Activated naive CD4-positive, alpha-beta T cell treated with anti-CD3 and anti-CD28 coated beads, Interleukin-2, amount 50 U/mL, for 72 hours (primary cell): ENCODE measurements at regions not wholly inside any gene's neighbourhood (a gene's known extent, or its start where the extent isn't known, plus 50 kb on each side); places are given as distances from the start of the nearest gene placed in this dataset.
"Not testable (repeated sequence)": the region's sequence is repeated elsewhere in the genome, so short reads cannot be mapped to it uniquely, and the experiment has no call there.

Experiments used
- ATAC-seq, 2 donors: fragments of 150-1000 bp; cut with Tn5 transposase; 2 replicates each; pipeline ENCODE4 v1.10.0; 2021; ENCODE audit warnings: mild to moderate bottlenecking in 2 of 2, moderate library complexity in 2 of 2
- DNase-seq, 2 donors: peaks; one replicate each; pipeline ENCODE4 v3.0.0; 2021 to 2022; ENCODE audit warnings: low spot score in 2 of 2
- H3K27ac Mint-ChIP-seq, 2 donors: one replicate each; pipeline ENCODE4 v1.8.0; 2022; ENCODE audit warnings: mild to moderate bottlenecking in 2 of 2, mixed read lengths in 2 of 2
- H3K36me3 Mint-ChIP-seq, 2 donors: one replicate each; pipeline ENCODE4 v1.8.0; 2022; ENCODE audit warnings: mixed read lengths in 2 of 2
- H3K9me3 Mint-ChIP-seq, 2 donors: one replicate each; pipeline ENCODE4 v1.8.0; 2022; ENCODE audit warnings: mixed read lengths in 2 of 2

DNA sequence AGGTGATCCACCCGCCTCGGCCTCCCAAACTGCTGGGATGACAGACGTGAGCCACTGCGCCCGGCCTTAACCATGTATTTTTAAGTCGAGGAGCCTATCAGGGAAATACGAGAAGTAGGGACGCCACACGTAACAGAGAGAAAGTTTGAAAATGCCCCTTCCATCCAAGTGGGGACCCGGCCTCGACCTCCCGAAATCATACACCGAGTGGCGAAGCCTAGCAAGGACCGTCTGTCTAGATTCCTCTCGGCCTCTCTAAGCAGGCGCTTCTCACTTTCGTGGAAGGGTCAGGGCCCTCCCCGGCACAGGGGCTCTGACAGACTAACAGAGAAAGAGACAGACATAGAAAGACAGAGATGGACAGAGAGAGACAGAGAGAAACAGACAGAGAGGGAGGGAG, 1503.6 kb upstream of the DEFB115 start:
- ATAC-seq: not testable (repeated sequence)
- Mint-ChIP-seq H3K9me3 (peaks cover 34 to 53% of the 10 kb centered on the region in 2 donors), H3K27ac (peak overlapping the region in 1 of 2 donors; percentile 75)

DNA sequence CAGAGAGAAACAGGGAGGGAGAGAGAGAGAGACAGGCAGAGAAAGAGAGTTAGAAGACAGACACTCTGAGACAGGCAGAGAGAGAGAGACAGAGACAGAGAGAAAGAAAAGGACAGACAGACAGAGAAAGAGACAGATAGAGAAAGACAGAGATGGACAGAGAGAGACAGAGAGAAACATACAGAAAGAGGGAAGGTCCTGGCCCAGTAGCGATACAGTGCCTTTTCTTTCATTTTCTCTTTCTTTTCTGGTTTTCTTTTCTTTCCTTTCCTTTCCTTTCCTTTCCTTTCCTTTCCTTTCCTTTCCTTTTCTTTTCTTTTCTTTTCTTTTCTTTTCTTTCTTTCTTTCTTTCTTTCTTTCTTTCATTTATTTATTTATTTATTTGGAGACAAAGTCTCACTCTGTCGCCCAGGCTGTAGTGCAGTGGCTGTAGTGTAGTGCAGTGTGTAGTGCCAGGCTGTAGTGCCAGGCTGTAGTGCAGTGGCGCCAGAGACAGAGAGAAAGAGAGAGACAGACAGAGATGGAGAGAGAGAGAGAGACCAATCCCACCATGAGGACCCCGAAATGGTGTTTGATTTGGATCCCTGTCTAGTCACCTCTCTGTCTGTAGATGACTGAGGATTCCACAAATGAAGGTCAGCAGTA, 1501.5 kb upstream of the DEFB115 start:
- H3K36me3 Mint-ChIP-seq: peaks cover 24 to 34% of the 10 kb centered on the region in 2 donors
- H3K27ac Mint-ChIP-seq: peak overlapping the region in 1 of 2 donors; percentile 75
- not testable (repeated sequence) for DNase-seq, ATAC-seq
- peaks cover 34 to 50% of the 10 kb centered on the region in 2 donors for H3K9me3 Mint-ChIP-seq

More for the DNA sequence above, 1503.6 kb upstream of the DEFB115 start:
- not testable (repeated sequence) for DNase-seq
- H3K36me3 Mint-ChIP-seq: peaks cover 28 to 38% of the 10 kb centered on the region in 2 donors

DNA sequence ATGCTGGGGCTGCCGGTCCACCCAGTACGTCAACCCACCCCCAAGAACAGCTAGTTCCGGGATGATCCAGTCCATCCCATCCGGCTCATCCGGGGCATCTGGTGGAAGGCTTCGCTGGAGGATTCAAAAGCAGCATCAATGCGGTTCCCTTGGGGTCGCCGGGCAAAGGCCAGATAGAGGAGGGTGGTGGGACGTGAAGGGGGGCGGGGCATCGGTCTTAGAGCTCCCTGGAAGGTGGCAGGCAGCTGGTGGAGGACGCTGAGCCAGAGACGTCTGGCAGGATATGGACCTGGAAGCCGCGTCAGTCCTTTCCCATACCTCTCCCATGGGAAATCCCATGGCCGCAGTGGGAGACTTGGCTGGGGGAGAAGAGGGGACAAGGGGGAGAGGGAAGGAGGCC, 1500.8 kb upstream of the DEFB115 start:
- DNase-seq (no peak), ATAC-seq (no peak)
- H3K27ac Mint-ChIP-seq: no peak overlapping the region
- H3K36me3 Mint-ChIP-seq: peaks cover 17 to 31% of the 10 kb centered on the region in 2 donors
- H3K9me3 Mint-ChIP-seq: peaks cover 27 to 43% of the 10 kb centered on the region in 2 donors

DNA sequence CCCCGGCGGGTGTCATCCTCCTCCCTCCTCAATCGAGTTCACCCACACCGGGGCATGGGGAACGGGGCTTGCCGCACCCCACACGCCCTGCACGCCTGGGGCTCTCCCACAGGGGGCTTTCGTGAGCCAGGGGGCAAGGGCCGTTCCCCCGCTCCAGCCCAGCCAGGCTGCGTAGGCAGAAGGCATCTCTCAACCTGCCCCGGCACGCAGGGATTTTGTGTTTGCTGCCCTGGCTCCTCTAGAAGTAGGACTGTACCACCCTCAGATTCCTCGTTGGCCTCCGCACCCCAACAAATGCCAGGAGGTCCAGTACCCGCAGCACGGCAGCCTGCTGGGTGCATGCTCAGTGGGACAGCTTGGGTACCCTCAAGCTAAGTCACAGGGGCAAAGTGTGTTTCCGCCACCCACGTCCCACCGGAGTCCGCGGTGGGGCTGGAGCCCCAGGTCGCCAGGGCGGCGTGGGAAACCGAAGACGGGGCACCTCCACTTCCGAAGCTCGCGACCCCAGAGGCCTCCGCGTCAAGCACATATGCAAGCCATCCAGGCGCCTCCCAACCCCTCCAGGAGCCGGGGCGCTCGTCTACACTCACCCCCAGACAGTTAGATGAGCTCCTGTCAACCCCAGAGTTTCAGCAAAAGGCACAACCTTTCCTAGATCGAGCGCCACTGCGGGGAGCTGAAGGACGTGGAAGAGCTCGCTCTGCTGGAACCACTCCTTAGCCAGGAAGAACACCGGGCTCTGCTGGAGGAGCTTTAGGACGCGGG, 1495.7 kb upstream of the DEFB115 start:
- not testable (repeated sequence) for ATAC-seq, H3K27ac Mint-ChIP-seq, DNase-seq
- Mint-ChIP-seq H3K36me3 (peaks cover 15 to 16% of the 10 kb centered on the region in 2 donors), H3K9me3 (peaks cover 8 to 24% of the 10 kb centered on the region in 2 donors)

DNA sequence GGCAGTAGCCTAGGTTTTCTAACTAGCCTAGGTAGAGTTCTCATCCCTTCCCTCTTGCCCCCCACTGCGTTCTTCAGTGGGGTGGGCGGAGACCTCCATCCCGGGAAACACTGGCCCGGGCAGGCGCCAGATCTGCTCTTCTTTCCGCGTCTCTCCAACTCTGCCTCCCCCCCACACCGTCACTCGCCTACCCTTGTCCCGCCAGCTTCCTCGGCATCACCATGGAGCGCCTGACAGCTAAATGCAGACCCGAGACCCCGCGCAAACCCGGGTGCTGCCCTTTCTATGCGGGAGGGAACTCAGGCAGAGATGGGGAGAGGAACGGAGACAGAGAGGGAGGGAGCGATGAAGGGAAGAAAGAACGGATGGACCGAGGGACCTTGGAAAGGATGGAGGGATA, 1494.8 kb upstream of the DEFB115 start:
- Mint-ChIP-seq H3K36me3 (peaks cover 8 to 16% of the 10 kb centered on the region in 2 donors), H3K9me3 (peaks cover 4 to 17% of the 10 kb centered on the region in 2 donors), H3K27ac (no peak overlapping the region)
- DNase-seq (no peak), ATAC-seq (no peak)

DNA sequence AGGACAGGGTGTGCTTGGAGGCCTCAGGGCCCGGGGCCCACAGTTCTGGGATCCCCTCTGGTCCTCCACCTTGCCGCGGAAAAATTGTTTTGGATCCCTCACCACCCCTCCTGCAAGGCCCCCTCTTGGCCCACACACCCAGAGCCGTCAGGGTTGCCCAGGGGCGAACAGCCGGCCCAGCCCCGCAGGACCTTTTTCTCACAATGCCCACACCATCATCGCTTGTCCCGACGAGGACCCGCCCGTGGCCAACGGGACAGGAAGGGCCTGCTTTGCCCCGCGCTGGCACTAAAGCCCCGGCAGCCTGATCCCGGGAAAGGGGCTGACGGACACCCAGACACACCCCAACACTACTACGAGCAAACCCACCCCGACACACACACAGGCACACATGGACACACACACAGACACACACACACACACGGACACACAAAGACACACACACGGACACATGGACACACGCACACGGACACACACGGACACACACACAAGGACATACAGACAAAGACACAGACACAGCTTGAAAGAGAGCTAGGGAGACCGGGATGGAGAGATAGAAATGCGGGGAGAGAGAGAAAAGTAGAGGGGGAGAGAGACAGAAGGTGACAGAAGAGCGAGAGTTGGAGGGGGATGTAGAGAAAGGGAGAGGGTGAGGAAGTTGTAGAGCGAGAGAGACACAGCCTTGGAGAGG, 1493.5 kb upstream of the DEFB115 start:
- Mint-ChIP-seq H3K9me3 (peaks cover 4 to 15% of the 10 kb centered on the region in 2 donors), H3K27ac (no peak overlapping the region), H3K36me3 (peaks cover 8 to 24% of the 10 kb centered on the region in 2 donors)
- ATAC-seq (no peak), DNase-seq (no peak)

DNA sequence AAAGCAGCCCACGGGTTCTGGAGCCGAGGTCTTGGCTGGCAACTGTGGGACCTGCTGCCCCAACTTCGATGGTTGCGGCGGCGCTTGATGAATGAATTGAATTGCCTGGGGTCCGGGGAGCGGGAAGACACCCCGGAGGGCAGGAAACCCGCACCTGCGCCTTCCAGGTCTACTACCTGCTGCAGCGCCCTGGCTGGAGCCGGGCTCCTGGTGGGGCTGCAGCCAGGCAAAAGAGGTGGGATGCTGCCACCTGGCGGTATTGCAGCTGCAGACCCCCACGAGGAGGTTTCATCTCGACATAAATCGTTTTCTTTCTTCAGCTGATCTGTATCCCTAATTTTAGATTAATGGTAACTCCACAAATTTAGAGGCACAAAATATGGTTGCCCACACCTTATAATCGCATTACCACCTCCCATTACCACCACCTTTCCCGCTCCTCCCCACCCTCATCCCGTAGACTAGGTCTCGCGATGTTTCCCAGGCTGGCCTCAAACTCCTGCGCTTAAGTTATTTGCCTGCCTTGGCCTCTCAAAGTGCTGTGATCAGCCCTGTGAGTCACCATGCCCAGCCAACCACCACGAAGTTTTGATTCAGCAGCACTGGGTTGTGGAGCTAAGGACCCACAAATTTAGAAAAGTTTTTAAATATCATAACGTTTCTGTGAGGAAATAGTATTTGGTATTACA, 1492.4 kb upstream of the DEFB115 start:
- H3K27ac Mint-ChIP-seq: not testable (repeated sequence)
- H3K36me3 Mint-ChIP-seq: peaks cover 8 to 26% of the 10 kb centered on the region in 2 donors
- ATAC-seq (peak in 1 of 2 donors; percentile 79), DNase-seq (peak in 1 of 2 donors; percentile 65)
- peaks cover 4 to 21% of the 10 kb centered on the region in 2 donors for H3K9me3 Mint-ChIP-seq

DNA sequence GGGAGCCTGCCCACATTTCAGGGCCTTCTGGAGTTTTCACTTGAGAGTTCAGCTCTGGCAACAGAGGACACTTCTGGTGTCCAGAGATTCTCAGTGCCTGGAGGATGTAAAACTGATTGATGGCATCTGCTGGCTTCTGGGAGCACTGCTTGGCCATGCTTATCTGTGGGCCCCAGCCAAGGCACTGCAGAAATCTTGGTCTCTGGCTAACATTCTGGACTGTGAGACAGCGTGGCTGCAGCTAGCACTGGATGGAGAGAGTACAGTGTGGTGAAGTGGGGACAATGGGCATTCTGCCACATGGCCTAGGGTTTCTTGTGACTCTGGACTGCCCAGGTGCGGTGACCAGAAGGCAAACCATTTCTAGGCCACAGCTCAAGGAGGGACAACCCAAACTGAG, 1479.4 kb upstream of the DEFB115 start:
- DNase-seq, H3K27ac Mint-ChIP-seq, ATAC-seq: not testable (repeated sequence)
- H3K9me3 Mint-ChIP-seq: peaks cover 16 to 25% of the 10 kb centered on the region in 2 donors
- peaks cover 12 to 19% of the 10 kb centered on the region in 2 donors for H3K36me3 Mint-ChIP-seq

DNA sequence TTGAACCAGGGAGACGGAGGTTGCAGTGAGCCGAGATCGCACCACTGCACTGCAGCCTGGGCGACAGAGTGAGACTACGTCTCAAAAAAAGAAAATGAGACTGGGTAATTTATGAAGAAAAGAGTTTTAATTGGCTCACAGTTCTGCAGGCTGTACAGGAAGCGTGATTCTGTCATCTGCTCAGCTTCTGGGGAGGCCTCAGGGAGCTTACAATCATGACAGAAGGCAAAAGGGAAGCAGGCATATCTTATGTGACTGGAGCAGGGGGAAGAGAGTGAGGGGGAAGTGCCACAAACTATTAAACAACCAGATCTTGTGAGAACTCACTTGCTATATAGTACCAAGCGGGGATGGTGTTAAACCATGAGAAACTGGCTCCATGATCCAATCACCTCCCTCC, 1476.2 kb upstream of the DEFB115 start:
- ATAC-seq, H3K27ac Mint-ChIP-seq, DNase-seq: not testable (repeated sequence)
- Mint-ChIP-seq H3K9me3 (peaks cover 18 to 39% of the 10 kb centered on the region in 2 donors), H3K36me3 (peaks cover 24 to 25% of the 10 kb centered on the region in 2 donors)

DNA sequence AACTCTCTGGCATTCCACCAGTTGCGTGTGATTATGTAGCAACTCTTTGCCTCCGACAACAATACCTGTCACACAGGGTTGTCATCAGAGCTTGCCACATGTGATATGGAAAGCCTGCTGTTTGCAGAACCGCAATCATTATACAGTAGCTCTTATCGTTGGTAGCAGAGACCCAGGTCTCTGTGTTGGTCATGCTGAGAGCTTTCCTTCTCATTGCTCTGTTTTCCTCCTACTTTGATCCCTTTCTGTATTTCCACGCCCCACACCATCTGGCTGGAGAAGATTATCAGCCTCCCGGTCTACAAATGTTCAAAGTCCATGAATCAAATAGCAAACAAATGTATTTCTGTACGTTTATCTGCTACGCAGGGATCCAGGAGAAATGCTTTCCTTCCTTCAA, 1475.6 kb upstream of the DEFB115 start:
- H3K36me3 Mint-ChIP-seq: peaks cover 30 to 31% of the 10 kb centered on the region in 2 donors
- ATAC-seq, DNase-seq, H3K27ac Mint-ChIP-seq: not testable (repeated sequence)
- peaks cover 24 to 46% of the 10 kb centered on the region in 2 donors for H3K9me3 Mint-ChIP-seq

DNA sequence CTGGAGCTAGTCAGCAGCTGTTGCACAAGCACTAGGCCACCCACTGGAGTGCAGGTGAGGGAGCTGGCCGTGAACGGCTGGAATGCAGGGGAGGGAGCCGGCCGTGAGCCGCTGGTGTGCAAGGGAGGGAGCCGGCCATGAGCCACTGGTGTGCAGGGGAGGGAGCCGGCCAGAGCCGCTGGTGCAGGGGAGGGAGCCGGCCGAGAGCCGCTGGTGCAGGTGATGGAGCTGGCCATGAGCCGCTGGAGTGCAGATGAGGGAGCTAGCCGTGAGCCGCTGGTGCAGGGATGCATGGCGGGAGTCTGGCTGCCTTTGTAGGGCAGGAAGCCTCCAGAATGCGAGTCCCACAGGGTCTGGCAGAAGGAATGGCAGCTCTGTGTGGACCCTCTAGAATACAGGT, 1470.0 kb upstream of the DEFB115 start:
- not testable (repeated sequence) for DNase-seq, ATAC-seq, H3K27ac Mint-ChIP-seq
- peaks cover 24 to 35% of the 10 kb centered on the region in 2 donors for H3K9me3 Mint-ChIP-seq
- H3K36me3 Mint-ChIP-seq: peaks cover 15 to 32% of the 10 kb centered on the region in 2 donors

DNA sequence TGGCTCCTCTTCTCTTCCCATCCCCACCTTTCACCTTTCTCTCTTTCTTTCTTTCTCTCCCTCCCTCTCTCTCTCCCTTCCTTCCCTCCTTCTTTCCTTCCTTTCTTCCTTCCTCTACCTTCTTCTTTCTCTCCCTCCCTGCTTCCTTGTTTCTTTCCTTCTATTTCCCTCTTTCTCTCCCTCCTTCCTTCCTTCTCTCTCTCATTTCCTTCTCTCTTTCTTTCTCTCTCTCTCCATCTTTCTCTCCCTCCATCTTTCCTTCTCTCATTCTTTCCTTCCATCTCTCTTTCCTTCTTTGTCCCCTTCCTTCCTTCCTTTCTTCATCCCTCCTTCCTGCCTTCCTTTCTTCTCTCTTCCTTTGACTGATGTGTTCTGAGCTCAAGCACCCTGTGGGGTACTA, 1467.0 kb upstream of the DEFB115 start:
- no peak for DNase-seq
- no peak for ATAC-seq
- Mint-ChIP-seq H3K9me3 (peaks cover 31 to 37% of the 10 kb centered on the region in 2 donors), H3K27ac (no peak overlapping the region), H3K36me3 (peaks cover 29 to 30% of the 10 kb centered on the region in 2 donors)

DNA sequence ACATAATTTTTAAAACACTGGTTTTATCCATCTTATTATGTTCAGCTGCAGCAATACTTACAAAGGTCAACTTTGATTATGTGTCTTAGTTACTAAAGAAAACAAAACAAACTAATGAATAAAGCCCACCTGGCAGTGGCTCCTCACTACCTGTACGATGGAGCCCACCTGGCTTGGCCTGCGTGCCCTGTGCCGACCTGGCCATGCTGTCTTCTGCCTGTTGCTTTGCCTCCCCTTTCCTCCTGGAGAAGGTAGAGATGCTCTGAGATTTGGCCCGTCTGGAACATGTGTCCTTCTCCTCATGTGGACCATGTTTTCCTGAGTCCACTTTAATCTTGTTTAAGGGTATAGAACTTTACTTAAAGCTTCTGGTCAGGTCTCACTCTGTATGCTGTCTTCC, 1426.0 kb upstream of the DEFB115 start:
- not testable (repeated sequence) for H3K36me3 Mint-ChIP-seq, DNase-seq, ATAC-seq, H3K27ac Mint-ChIP-seq
- H3K9me3 Mint-ChIP-seq: peaks cover 6 to 21% of the 10 kb centered on the region in 2 donors

DNA sequence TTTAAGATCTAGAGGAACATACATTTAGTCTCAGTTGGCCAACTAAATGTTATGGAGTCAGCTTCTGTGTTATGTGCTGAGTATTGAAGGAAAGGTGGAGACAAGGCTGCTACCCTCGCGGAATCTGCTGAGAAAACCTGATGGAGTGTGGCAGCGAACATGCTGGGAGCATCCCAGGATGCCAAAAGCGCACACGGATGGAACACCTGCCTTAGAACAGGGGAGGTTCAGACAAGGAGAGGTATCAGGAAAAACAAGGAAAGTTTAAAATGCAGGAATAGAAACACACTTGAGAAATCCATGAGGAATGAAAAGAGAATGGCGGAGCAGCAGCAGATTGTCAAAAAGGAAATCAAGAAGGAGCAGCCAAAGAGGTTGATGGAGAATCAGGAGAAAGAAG, 1389.5 kb upstream of the DEFB115 start:
- not testable (repeated sequence) for ATAC-seq
- peaks cover 5 to 15% of the 10 kb centered on the region in 2 donors for H3K36me3 Mint-ChIP-seq

DNA sequence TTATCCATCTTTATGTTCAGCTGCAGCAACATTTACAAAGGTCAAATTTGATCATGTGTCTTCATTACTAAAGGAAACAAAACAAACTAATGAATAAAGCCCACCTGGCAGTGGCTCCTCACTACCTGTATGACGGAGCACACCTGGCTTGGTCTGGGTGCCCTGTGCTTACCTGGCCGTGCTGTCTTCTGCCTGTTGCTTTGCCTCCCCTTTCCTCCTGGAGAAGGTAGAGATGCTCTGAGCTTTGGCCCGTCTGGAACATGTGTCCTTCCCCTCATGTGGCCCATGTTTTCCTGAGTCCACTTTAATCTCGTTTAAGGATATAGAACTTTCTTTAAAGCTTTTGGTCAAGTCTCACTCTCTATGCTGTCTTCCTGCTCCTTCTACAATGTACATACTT, 1388.8 kb upstream of the DEFB115 start:
- H3K9me3 Mint-ChIP-seq: peaks cover 19 to 27% of the 10 kb centered on the region in 2 donors
- peak overlapping the region in 1 of 2 donors; percentile 69 for H3K27ac Mint-ChIP-seq
- peaks cover 5 to 15% of the 10 kb centered on the region in 2 donors for H3K36me3 Mint-ChIP-seq
- ATAC-seq, DNase-seq: not testable (repeated sequence)

More for the DNA sequence above, 1389.5 kb upstream of the DEFB115 start:
- peaks cover 16 to 27% of the 10 kb centered on the region in 2 donors for H3K9me3 Mint-ChIP-seq
- DNase-seq, H3K27ac Mint-ChIP-seq: not testable (repeated sequence)

DNA sequence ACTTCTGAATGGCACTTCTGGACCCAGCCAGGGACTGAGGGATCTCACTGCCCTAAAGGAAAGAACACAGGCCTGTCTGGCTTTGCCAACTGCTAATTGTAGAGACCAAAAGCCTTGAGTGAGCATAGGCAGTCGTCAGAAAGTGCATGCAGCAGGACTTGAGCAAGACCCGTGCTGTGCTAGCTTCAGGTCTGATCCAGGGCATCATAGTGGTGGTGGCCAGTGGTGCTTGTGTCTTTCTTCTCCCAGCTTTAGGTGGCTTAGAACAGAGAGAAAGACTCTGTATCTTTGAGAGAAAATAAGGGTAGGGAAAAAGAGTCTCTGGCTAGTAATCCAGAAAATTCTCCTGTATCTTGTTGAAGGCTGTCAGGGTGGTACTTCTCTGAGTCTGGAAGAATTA, 1385.6 kb upstream of the DEFB115 start:
- peaks cover 32% of the 10 kb centered on the region in 2 donors for H3K9me3 Mint-ChIP-seq
- not testable (repeated sequence) for ATAC-seq, DNase-seq, H3K27ac Mint-ChIP-seq
- H3K36me3 Mint-ChIP-seq: peaks cover 17 to 20% of the 10 kb centered on the region in 2 donors
